ENCODE measurements at regions not wholly inside any gene's neighbourhood (a gene's known extent, or its start where the extent isn't known, plus 50 kb on each side); places are given as distances from the start of the nearest gene placed in this dataset.
"Not testable (repeated sequence)": the region's sequence is repeated elsewhere in the genome, so short reads cannot be mapped to it uniquely, and the experiment has no call there.

DNA sequence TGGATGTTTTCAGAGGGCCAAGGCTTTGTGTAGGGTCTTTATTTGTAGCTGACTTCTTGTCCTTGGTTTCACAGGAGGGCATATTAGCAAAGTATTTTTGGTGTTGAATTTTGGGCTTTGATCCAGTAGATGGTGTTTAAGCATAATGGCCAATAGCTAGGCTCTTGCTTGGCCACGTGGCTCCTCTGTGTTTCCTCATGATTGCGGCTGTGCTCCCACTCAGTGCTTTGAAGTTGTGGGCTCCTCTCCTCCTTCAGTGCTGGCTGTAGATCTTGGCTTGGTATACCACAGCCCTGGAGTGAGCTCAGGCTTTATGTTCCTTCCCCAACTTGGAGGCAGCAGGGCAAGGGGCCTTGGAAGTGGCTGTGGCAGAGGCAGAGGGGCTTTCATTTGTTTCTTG is 107.2 kb upstream of the CENPE start:
- no peak for DNase-seq

DNA sequence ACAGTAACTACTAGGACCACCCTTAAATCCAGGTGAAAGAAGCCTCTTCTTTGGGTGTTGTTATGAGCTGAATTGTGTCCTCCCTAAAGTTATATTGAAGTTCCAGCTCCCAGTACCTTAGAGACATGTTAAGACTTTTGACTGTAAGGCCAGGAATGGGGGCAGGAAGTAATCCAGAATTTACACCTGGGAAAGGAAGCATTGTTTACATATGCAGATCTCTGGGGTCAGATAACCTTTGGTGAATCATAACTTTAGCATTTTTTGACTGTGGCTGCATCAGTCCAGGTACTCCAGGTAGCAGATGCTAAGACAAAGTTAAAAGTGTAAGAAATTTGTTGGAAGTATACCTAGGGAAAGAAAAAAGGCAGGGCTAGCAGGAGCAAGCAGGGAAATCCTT is 104.9 kb upstream of the CENPE start:
- DNase-seq: no peak

DNA sequence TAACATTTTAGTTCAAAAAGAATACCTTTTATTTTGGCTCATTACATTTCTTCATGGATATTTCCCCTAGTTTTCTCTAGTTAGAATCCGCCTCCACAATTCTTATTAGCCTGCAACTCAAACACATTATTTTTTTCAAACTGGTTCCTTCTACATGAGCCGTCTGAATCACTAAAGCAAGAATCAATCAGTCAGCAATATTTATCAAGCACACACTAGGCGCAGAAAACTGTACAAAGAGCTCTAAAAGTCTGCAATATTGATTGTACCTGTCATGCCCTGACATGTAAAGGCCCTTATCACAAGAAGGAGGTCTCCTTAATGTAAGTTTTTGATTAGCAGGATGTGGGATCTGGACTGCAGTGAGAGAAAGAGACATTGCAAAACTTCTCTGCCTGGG is 94.8 kb upstream of the CENPE start:
- no peak for DNase-seq

DNA sequence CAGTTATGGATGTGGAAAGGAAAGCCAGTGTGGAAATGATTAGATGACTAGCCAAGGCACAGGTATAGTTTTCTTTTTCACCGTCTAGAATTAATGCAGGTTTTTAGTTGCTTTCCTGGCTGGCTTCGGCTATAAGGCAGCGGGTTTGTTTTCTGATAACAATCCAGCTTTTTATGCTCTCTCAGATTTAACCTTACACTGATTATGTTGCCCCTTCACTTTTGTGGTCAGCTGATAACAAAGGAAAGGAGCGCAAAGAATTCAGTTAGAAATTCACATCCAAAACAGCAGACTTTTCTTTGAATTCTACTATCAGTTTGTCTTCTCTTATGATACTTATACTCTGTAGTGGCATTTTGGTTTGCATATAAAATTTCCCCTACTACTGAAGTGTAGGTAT is 94.2 kb upstream of the CENPE start:
- no peak for DNase-seq

DNA sequence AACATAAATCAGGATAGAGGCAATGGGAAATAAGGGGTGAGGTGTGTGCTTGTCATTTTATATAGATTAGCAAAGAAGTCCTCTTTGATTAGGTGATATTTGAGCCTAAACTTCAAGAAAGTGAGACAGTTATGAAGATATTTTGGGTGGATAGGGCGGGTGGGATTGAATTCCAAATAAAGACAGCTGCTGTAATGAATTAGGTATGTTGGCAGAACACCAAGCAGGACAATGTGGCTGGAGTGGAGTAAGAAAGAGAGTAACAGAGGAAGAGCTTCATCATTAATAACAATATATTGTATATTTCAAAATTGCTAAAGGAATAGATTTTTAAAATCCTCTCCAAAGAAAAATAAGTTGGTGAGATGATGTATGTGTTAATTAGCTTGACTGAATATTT is 91.0 kb upstream of the CENPE start:
- no peak for DNase-seq

DNA sequence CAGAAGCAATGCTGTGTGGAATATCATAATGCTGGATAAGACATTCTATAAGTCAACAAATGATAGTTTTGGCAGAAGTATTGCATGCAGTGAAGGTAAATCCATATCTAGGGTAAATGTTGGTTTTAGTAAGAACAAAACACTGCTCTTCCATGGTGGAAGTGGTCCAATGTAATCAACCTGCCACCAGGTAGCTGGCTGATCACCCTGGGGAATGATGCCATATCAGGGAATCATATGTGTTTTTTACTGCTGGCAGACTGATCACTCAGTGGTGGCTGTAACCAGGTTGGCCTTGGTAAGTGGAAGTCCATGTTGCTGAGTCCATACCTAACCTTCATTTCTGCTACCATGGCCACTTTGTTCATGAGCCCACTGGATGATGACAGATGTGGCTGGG is 74.0 kb upstream of the CENPE start:
- no peak for DNase-seq

DNA sequence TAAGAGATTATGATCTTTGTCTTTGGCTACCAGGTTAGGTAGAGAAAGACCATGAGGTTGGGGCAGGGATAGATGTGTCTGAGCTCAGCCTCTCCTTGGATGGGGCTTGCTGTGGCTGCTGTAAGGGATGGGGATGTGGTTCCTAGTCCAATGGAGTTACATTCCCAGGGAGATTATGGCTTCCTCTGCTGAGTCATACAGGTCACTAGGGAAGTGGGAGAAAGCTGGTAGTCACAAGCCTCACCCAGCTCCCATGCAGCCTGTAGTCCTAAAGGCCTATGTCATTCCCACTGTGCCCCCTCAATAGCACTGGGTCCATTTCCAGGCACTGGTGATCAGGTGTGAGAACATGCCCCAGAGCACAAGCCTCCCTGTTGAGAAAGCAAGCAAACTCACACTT is 70.6 kb upstream of the CENPE start:
- DNase-seq: no peak

DNA sequence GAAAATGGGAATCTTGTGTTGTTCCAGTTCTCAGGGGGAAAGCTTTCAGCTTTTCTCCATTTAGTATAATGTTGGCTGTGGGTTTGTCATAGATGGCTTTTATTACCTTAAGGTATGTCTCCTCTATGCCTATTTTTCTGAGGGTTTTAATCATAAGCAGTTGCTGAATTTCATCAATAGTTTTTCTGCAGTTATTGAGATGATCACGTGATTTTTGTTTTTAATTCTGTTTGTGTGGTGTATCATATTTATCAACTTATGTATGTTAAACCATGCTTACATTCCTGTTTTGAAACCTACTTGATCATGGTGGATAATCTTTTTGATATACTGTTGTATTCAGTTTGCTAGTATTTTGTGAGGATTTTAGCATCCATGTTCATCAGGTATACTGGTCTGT is 66.8 kb upstream of the CENPE start:
- no peak for DNase-seq

DNA sequence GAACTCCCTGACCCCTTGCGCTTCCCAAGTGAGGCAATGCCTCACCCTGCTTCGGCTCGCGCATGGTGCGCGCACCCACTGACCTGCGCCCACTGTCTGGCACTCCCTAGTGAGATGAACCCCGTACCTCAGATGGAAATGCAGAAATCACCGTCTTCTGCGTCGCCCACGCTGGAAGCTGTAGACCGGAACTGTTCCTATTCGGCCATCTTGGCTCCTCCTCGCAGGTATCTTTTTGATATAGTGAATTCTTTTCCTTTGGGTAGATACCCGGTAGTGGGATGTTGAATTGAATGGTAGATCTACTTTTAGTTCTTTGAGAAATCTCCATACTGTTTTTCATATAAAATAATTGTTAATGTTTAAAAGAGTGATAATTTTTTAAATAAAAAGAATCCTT is 57.9 kb upstream of the CENPE start:
- not testable (repeated sequence) for DNase-seq

Data from NCI-H510A (cell line).